ENCODE measurements at regions not wholly inside any gene's neighbourhood (a gene's known extent, or its start where the extent isn't known, plus 50 kb on each side); places are given as distances from the start of the nearest gene placed in this dataset.
"Not testable (repeated sequence)": the region's sequence is repeated elsewhere in the genome, so short reads cannot be mapped to it uniquely, and the experiment has no call there.

GRCh38 chr2:155481141-155481540 is 782.6 kb downstream of the KCNJ3 start:
- Histone ChIP-seq H2AFZ (ENCODE audit: low read length) (no peak overlapping the region), H3K27ac (ENCODE audit: low read length) (no peak overlapping the region), H3K27me3 (ENCODE audit: low read length) (no peaks in the 10 kb centered on the region), H3K9ac (ENCODE audit: low read length) (no peak overlapping the region), H3K79me2 (ENCODE audit: low read length) (no peaks in the 10 kb centered on the region), H3K9me3 (ENCODE audit: low read length) (no peaks in the 10 kb centered on the region), H4K20me1 (ENCODE audit: low read length) (no peaks in the 10 kb centered on the region), H3K4me2 (ENCODE audit: low read length) (no peak overlapping the region), H3K36me3 (ENCODE audit: low read depth, low read length) (no peaks in the 10 kb centered on the region), H3K4me1 (ENCODE audit: insufficient read depth, low read length) (no peaks in the 10 kb centered on the region), H3K9me2 (replicated peaks; ENCODE audit: low read length) (no peaks in the 10 kb centered on the region), H3F3A (ENCODE audit: low read length, unreplicated experiment) (no peaks in the 10 kb centered on the region), H3K4me3 (ENCODE audit: low read length) (no peak overlapping the region)
- BruUV-seq (replicated peaks), result no TSS peak
- intact Hi-C loops (cut with micrococcal nuclease), result no loop called here
- no peak for DNase-seq
- POLR2A ChIA-PET (ENCODE audit: unreplicated experiment), result no interaction called here
- no peak for TF ChIP-seq EZH2 (IDR thresholded peaks at IDR 0.05; ENCODE audit: low read length, unreplicated experiment)
- no peak for TF ChIP-seq CTCF (conservative IDR thresholded peaks at IDR 0.05; ENCODE audit: low read depth, low read length)
- TF ChIP-seq EZH2phosphoT487 (IDR thresholded peaks at IDR 0.05; ENCODE audit: borderline replicate concordance, low read length), result no peak
- ATAC-seq, result no peak
- CTCF ChIA-PET, result no interaction called here

GRCh38 chr2:155472018-155472417 is 773.5 kb downstream of the KCNJ3 start:
- H3K9me3 ChIP-seq (ENCODE audit: low read length); H2AFZ ChIP-seq (ENCODE audit: low read length); H3K4me2 ChIP-seq (ENCODE audit: low read length); CTCF ChIA-PET; H3K4me3 ChIP-seq (ENCODE audit: low read length); H3F3A ChIP-seq (ENCODE audit: low read length, unreplicated experiment); H3K27me3 ChIP-seq (ENCODE audit: low read length); POLR2A ChIA-PET (ENCODE audit: unreplicated experiment); intact Hi-C loops (cut with micrococcal nuclease); H4K20me1 ChIP-seq (ENCODE audit: low read length); H3K27ac ChIP-seq (ENCODE audit: low read length); DNase-seq; H3K79me2 ChIP-seq (ENCODE audit: low read length); H3K4me1 ChIP-seq (ENCODE audit: insufficient read depth, low read length); ATAC-seq; H3K9ac ChIP-seq (ENCODE audit: low read length); BruUV-seq (replicated peaks); H3K9me2 ChIP-seq (replicated peaks; ENCODE audit: low read length); H3K36me3 ChIP-seq (ENCODE audit: low read depth, low read length): not testable (repeated sequence)

DNA sequence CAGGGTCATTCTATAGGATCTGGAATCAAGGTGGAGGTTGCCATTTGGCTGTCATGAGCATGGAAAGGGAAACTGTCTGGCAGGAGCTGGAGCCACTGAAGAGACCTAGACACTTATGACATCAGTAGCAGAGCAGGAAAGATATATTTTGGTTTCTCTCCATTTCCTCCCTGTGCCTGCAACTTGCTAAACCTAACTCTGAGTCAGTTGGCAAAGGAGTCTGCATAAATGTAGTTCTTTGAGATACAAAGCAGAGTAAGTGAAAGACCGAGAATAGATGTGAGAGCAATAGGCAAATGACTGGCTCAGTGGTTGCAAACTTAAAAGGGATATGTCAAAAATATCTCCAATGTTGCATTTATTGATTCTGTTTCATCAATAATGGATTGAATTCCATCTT is 757.7 kb downstream of the KCNJ3 start:
- Histone ChIP-seq H3K36me3 (ENCODE audit: low read depth, low read length) (no peaks in the 10 kb centered on the region), H3F3A (ENCODE audit: low read length, unreplicated experiment) (no peaks in the 10 kb centered on the region), H3K4me2 (ENCODE audit: low read length) (no peak overlapping the region), H3K27me3 (ENCODE audit: low read length) (no peaks in the 10 kb centered on the region), H3K4me1 (ENCODE audit: insufficient read depth, low read length) (no peaks in the 10 kb centered on the region), H3K9me2 (replicated peaks; ENCODE audit: low read length) (no peaks in the 10 kb centered on the region), H3K9me3 (ENCODE audit: low read length) (no peaks in the 10 kb centered on the region), H4K20me1 (ENCODE audit: low read length) (no peaks in the 10 kb centered on the region), H3K4me3 (ENCODE audit: low read length) (no peak overlapping the region), H3K79me2 (ENCODE audit: low read length) (no peaks in the 10 kb centered on the region), H2AFZ (ENCODE audit: low read length) (no peak overlapping the region), H3K27ac (ENCODE audit: low read length) (no peak overlapping the region), H3K9ac (ENCODE audit: low read length) (no peak overlapping the region)
- intact Hi-C loops (cut with micrococcal nuclease), result no loop called here
- CTCF ChIA-PET, result no interaction called here
- ATAC-seq, result no peak
- no peak for TF ChIP-seq CTCF (conservative IDR thresholded peaks at IDR 0.05; ENCODE audit: low read depth, low read length)
- TF ChIP-seq EZH2 (IDR thresholded peaks at IDR 0.05; ENCODE audit: low read length, unreplicated experiment), result no peak
- no peak for TF ChIP-seq EZH2phosphoT487 (IDR thresholded peaks at IDR 0.05; ENCODE audit: borderline replicate concordance, low read length)
- POLR2A ChIA-PET (ENCODE audit: unreplicated experiment), result no interaction called here
- no peak for DNase-seq
- BruUV-seq (replicated peaks), result no TSS peak
